ENCODE measurements at regions not wholly inside any gene's neighbourhood (a gene's known extent, or its start where the extent isn't known, plus 50 kb on each side); places are given as distances from the start of the nearest gene placed in this dataset.

- no peak for TF ChIP-seq CTCF (IDR thresholded peaks at IDR 0.05; ENCODE audit: unreplicated experiment)
- H3K27me3 Mint-ChIP-seq (ENCODE audit: low read depth) = peaks cover 90% of the 10 kb centered on the region
- peaks cover 28% of the 10 kb centered on the region for H3K4me1 Mint-ChIP-seq
- no peak overlapping the region for H3K27ac Mint-ChIP-seq
- H3K4me3 Mint-ChIP-seq = peak overlapping the region; percentile 65
- H3K36me3 Mint-ChIP-seq = no peaks in the 10 kb centered on the region
- no peaks in the 10 kb centered on the region for H3K9me3 Mint-ChIP-seq
- no peak for DNase-seq (ENCODE audit: low spot score in 2 of 2, unreplicated experiment in 2 of 2)
Observed at GRCh38 chr12:62190689-62191490, 69.3 kb upstream of the USP15 start.

- H3K4me3 Mint-ChIP-seq = peak overlapping the region; percentile 65
- DNase-seq (ENCODE audit: low spot score in 2 of 2, unreplicated experiment in 2 of 2) = peak in 1 of 2 experiments; percentile 39
- peaks cover 94% of the 10 kb centered on the region for H3K27me3 Mint-ChIP-seq (ENCODE audit: low read depth)
- H3K4me1 Mint-ChIP-seq = peaks cover 28% of the 10 kb centered on the region
- H3K9me3 Mint-ChIP-seq = no peaks in the 10 kb centered on the region
- no peak overlapping the region for H3K27ac Mint-ChIP-seq
- no peaks in the 10 kb centered on the region for H3K36me3 Mint-ChIP-seq
- TF ChIP-seq CTCF (IDR thresholded peaks at IDR 0.05; ENCODE audit: unreplicated experiment) = no peak
Observed at GRCh38 chr12:62191491-62192179, 68.6 kb upstream of the USP15 start.

DNA sequence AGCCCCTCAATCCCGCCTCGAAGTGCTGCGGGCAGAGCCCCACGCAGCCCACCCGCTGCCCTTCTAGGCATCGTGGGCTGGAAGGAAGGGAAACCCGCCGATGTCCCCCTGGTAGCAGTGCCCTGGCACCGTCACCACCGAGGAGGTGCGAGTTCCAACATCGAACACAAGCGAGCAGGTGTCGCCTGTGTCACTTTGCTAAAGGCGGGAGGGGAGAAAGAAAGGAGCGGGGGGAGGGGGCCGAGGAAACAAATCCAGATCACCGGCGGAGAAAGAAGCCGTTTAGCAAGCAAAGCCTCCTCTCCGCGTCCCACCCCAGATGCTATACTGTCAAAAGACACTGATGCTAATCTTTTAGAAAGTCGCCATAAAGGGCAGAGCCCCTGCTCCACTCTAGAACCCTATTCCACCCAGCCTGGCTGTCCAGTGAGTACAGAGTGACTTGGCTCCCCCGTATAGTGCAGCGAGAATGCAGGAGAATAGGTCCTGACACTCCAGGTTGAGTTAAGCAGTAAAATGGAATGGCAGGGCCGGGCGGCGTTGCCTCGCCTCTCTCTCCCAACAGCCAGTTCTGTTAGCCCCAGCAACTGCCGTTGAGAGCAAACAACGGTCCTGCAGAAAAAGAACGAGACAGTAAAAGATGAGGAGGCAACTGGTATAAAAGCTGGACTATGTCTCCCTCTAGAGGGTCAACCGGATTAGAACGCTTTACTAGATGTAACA lies 67.9 kb upstream of the USP15 start:
- Mint-ChIP-seq H3K9me3 (peaks cover 1% of the 10 kb centered on the region), H3K27me3 (ENCODE audit: low read depth) (peaks cover 88% of the 10 kb centered on the region), H3K36me3 (no peaks in the 10 kb centered on the region), H3K4me3 (peak overlapping the region; percentile 65), H3K4me1 (peaks cover 28% of the 10 kb centered on the region), H3K27ac (no peak overlapping the region)
- DNase-seq (ENCODE audit: low spot score in 2 of 2, unreplicated experiment in 2 of 2) = peak in 1 of 2 experiments; percentile 52
- TF ChIP-seq CTCF (IDR thresholded peaks at IDR 0.05; ENCODE audit: unreplicated experiment) = peak; percentile 66

DNA sequence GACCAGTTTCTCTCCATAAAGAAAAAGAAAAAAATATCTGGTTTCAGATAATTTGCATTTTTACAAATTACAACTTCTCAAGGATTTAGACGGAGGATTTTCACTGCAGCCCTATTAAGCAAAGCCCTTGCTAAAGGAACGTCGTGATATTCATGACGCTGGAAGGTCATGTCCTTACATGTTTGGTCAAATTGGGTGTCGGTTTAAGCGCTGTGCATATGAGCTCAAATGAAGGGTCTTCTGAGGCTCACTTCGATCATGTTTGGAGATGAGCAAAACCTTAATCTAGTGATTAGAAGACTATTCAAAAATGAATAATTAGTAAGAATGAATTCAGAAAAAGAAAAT lies 67.3 kb upstream of the USP15 start:
- Mint-ChIP-seq H3K27ac (no peak overlapping the region), H3K4me1 (peaks cover 28% of the 10 kb centered on the region), H3K9me3 (peaks cover 7% of the 10 kb centered on the region), H3K4me3 (peak overlapping the region; percentile 65), H3K27me3 (ENCODE audit: low read depth) (peaks cover 86% of the 10 kb centered on the region), H3K36me3 (no peaks in the 10 kb centered on the region)
- no peak for TF ChIP-seq CTCF (IDR thresholded peaks at IDR 0.05; ENCODE audit: unreplicated experiment)
- no peak for DNase-seq (ENCODE audit: low spot score in 2 of 2, unreplicated experiment in 2 of 2)

- Mint-ChIP-seq H3K4me1 (peaks cover 28% of the 10 kb centered on the region), H3K27ac (no peak overlapping the region), H3K36me3 (no peaks in the 10 kb centered on the region), H3K4me3 (no peak overlapping the region), H3K9me3 (peaks cover 18% of the 10 kb centered on the region), H3K27me3 (ENCODE audit: low read depth) (peaks cover 79% of the 10 kb centered on the region)
- DNase-seq (ENCODE audit: low spot score in 2 of 2, unreplicated experiment in 2 of 2) = no peak
- no peak for TF ChIP-seq CTCF (IDR thresholded peaks at IDR 0.05; ENCODE audit: unreplicated experiment)
Observed at GRCh38 chr12:62194031-62194430, 66.2 kb upstream of the USP15 start.
